HG02943 (cell line): ENCODE measurements at regions not wholly inside any gene's neighbourhood (a gene's known extent, or its start where the extent isn't known, plus 50 kb on each side); places are given as distances from the start of the nearest gene placed in this dataset.
"Not testable (repeated sequence)": the region's sequence is repeated elsewhere in the genome, so short reads cannot be mapped to it uniquely, and the experiment has no call there.

Source experiments
- ATAC-seq: cut with Tn5 transposase; IDR thresholded peaks from one replicate; pipeline ENCODE4 v1.9.1; 2021; ENCODE audit warnings: mild to moderate bottlenecking, low read depth, moderate library complexity; ENCODE audit not compliant: unreplicated experiment

DNA sequence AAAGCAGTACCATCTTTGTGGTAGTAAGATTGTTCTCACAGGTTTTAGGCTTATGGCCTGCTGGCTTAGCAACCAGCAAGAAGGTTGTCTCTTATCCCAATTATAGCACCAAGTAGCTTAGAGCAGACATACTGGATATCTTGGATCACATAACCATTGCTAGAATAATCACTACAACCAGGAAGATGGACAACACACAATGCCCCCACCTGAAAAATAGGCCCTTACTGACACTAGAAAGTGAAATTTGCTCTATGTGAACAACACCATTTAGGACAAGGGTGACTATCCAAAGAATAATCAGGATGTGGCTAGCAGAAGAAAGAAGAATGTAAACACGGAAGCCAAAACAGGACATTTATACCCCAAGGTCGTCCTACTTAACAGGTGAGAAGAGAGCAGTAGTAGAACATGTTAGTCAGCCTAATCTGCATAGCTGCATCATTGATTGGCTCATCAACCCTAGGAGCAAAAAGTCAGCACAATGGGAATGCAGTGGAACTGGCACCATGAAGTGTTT lies 172.7 kb upstream of the MARCKS start:
- ATAC-seq, result no peak

DNA sequence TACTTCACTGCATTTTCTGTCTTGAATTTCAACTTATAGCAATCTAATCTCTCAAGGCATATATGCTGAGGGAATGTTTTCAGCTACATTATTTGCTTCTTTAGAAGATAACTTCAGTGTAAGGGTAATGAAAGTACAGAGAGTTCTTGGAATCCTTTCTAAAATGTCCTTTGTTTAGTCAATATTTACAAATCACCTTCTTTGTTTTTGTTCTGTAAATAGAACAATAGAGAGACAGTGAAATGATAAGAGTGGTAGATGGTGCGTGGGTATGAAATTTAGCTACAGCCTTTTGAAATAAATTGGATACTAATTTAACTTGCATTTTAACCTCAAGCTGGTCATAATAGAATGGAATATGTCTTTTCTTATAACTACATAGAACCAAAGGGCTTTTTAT lies 171.1 kb upstream of the MARCKS start:
- no peak for ATAC-seq

DNA sequence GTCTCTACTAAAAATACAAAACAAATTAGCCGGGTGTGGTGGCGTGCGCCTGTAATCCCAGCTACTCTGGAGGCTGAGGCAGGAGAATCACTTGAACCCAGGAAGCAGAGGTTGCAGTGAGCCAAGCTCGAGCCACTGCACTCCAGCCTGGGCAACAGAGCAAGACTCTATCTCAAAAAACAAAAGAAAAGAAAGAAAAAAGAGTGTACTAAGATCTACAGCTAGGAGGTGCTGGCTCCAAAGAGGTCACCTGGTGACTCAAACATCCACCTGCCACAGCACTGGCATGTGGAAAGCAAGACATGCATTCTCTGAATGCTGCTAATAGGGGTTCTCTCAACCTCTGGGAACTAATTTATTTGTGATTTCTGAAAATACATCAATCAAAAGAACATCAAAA lies 167.5 kb upstream of the MARCKS start:
- ATAC-seq, result not testable (repeated sequence)

DNA sequence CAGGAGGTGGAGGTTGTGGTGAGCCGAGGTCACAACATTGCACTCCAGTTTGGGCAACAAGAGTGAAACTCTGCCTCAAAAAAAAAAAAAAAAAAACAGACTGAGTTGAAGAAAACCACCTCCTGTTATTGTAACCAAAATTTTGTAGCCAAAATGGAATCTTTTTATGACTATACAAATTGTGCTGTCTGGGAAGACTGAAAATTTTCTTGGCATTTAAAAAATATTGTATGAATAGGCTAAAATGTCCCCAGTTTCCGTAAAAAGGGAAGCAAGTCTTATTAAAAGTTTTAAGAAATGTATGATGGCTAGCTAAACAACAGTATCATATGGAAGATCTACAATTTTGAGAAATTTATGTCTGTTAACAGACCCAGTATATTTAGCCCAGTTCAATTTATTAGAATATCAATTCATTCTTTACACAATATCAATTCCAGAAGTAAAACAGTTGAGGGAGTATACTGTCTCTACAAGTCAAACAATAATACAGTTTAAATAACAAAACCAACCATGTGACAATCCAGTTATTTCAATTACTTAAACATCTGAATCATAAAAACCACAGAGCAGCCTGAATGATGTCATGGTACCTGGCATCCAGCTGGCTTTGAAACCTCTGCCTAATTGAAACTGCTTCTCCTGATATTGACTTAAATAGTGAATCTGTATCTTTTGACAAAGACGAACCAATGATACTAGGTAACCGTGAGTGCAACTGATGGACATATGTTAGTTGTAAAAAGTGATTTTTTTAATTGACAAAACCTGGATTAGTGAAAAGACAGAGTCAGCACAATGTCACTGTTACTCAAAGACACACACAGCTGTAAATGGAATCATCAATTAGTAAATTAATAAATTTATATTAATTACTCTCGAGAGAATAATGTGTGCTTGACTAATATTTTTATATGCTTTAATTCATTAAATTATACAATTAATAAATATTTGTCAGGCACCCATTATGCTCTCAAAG lies 166.6 kb upstream of the MARCKS start:
- ATAC-seq, result no peak

DNA sequence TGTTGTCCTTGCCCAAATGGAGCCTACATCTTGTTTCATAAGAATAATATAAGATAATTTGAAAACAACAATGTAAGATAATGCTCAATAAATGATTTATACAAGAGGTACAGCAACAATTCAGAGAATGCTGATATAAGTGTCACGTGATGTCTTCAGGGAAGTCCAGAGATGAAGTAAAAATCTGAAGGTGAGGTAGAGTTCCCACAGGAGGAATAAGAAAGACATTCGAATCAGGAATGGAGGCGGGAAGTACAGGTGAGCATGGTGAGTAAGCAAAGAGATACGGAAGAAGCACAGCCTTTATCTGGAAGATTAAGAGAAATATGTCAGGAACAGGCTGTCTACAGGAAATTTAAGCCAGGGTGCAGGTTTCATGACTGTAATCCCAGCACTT lies 165.9 kb upstream of the MARCKS start:
- ATAC-seq, result no peak

DNA sequence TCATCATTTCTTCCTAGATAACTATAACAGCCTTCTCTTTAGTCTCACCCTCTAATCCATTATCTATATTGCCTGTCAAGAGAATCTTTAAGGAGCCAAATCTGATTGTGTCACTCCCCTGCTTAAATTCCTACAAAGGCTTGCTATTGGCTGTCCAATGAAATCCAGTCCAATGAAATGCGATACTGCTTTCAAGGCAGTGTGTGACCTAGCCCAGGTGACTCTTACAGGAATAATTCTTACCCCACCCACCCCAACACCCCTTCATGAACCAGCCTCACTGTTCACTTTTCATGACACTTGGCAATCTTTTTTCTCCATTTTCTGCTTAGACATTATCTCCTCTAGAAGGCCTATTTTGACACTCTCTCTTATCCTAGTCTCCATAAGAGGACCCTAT lies 163.3 kb upstream of the MARCKS start:
- no peak for ATAC-seq

DNA sequence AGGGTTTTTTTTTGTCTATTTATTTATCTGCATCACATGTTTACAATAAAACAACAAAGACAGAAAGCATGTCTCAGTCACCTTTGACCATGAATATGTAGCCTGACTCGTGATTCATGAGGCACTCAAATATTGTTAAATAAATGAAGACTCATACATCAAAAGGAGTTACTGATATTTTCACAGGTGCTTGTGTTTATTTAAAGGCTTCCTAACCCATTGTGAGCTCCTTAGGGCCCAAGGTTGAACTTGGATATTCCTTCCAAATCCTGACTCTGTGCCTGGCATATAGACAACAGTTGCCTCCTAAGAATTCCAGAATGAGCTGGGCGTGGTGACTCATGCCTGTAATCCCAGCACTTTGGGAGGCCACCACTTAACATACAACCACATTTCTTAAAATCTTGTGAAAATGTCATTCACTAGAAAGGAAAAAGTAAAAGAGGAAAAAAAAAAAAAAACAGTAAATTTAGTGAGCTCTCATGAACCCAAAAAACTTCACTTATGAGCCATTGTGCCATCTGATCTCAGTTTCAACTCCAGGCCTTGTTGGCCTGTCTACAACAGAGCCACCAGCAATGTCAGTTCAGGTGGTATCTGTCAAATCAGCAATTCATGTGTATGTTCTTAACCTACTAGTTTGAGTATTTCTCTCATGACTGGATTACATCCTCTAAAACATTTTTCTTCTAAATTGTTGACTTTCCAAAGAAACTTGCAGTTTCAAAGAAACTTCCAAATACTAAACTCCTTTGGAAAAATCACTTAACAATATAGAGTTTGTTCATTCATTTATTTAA lies 162.7 kb upstream of the MARCKS start:
- ATAC-seq, result no peak

DNA sequence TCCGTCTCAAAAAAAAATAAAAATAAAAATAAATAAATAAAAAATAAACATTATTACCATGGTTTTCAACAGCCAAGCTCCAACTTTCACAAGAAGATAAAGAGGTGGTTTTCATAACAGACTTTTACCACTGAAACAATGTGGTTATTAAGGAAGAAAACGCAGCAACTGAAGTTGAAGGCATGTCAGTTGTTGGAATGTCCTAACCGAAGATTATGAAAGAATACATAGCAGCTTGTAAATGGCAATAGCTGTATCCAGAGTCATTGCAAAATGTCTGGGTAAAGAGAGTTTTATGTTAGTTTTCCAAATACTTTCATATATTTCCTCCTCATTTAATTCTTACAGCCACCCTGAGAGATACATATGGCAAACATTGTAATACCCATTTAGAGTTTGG lies 161.6 kb upstream of the MARCKS start:
- ATAC-seq, result no peak

DNA sequence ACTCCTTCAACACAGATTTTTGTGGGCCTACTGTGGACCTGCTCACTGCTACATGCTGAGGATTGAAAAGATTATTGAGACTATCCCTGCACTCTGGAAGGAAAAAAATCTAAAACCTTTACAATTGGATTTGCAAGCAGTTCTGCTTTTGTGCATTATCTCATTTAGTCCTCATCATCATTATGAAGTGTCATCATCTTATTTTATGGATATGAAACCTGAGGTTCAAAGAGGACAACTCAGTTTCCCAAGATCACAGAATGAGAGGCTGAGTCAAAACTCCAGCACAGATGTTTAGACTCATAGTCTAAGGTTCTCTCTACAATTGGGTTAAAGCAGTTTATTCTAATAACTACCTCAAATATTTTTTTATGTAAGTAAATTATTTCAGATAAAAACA lies 160.2 kb upstream of the MARCKS start:
- no peak for ATAC-seq

DNA sequence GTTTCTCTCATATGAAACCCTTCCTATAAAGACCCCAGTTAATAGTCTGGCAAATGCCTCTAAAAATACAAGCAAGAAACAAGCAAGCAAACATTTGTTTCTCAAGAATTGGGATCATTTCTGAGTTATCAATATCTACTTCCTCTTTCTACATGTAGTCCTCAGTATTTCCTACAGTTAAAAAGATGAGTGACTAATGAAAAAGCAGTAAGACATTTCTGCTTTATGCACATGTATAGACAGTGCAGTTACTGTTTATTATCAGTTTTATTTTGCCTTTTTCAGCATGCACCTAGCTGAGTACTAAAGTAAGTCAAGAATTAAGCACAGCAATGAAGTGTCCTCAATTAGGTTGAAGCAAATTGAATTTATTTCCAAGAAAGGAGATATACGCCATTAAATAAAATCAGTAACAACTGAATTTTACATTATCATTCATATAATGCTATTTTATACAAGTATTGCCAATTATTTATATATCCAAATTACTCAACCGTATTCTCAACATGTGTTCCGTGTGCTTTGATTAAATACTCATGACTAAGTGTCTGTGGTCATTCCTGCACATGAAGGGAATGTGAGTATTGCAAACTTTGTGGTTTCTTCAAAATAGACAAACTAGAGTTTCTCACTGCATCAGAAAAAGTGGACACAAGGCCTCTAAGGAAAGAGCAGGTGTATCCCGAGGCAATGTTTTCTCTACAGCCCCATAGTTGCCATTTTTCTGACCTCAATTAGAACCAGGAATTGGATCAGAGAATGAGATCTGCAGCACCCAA lies 159.3 kb upstream of the MARCKS start:
- ATAC-seq, result no peak

DNA sequence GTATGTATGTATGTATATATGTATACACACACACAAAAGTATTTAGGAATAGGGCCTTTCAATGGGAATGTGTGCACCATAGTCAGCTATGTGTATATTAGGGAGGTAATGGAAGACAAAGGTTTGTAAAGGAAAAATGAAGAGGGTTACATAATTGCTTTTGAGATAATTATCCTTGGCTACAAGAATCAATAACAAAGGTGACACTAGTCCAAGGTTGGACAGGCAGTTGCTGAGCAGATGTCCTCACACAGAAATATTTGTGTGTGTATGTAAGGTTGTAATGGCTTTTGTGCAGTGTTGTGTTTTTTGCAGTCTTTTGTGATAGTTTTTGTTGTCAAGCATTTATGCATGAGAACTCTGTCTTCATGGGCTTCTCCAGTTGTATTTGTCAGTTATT lies 157.9 kb upstream of the MARCKS start:
- no peak for ATAC-seq

DNA sequence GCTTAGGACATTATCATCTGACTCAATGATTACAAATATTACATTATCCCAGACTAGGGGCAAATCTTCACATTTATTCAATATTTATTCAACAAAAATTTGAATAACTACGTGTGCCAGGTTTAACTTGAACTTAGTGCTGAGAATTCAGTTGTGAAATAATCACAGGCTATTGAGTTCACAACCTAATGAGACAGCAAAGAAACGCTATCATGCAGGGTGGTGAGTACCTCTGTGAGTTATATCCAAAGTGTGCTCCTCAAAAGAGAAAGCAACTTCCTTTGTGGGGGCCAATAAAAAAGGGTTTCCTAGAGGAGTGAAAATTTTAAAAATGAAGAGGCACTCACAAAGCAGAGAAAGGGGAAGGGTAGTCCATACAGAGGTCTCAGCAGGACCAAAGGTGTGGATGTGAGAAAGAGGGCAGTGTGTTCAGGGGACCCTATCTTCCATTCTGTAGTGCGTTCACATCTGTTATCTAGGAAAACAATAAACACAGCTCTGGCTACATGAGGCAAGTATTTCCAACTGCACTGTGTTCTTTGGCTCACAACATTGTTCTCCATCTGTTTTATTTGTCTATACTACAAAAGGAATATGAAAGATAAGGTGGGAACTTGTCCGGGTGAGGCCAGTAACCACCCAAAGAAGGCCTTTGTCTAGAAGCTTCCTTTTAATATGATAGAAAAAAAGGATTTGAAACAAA lies 155.4 kb upstream of the MARCKS start:
- ATAC-seq, result no peak

DNA sequence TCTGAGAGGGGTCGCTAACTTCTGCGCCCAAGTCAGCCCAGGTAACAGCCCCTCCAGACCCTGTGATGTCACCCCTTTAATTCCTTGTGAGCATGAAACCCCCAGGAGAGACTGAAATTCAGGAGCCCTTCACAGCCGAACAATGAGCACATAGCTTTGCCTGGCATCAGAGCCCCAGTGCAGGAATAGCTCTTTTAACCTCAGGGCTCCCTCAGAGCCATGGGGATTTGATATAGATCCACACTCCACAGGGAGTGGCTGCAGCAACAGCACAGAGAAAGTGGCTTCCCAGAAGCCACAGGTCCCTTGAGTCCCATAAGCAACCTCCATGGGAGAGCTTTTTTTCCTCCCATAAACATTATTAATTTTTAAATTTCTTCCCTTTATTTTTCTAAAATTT lies 150.0 kb upstream of the MARCKS start:
- no peak for ATAC-seq

DNA sequence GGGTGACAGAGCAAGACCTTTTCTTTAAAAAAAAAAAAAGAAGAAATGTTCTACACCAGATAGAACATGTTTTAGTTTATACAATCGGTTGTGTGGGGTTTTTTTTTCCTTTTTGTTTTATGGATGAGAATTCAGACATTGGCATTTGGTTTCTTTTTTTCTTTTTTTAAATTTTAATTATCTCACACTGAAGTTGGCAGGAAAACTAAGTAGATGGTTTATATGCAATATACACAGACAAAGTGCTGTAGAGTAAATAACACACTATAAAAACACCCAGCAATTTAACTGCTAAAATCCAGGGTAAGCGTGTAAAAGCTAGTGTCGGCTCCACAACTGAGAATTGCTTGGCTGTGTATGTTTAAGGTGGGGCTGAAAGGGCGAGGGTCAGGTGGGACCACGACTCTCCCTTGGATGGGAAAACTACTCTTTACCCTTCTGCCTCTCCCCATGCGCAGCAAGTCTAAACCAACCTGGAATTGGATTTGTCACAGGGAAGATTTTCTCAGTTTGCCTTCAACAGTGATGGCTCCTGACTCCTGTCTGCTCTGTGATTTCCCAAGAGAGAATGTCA lies 147.1 kb upstream of the MARCKS start:
- ATAC-seq, result no peak

DNA sequence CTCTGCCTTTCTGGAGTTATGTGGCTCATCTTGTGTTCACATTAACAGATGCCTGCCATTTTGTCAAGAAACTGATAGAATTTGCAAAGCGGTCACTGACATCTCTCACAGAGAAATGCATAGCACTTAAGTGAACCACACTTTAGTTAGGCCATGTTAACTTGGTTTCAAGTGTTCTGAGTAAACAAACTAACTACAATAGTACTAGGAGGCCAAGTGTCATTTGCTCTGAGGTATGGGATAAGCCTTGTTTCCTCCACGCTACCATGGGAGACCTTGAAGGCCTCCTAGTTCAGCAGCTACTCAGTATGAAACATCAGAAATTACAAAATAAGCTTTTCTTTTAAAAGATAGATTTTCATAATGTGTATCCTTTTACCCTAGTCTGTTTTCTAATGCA lies 143.5 kb upstream of the MARCKS start:
- no peak for ATAC-seq

DNA sequence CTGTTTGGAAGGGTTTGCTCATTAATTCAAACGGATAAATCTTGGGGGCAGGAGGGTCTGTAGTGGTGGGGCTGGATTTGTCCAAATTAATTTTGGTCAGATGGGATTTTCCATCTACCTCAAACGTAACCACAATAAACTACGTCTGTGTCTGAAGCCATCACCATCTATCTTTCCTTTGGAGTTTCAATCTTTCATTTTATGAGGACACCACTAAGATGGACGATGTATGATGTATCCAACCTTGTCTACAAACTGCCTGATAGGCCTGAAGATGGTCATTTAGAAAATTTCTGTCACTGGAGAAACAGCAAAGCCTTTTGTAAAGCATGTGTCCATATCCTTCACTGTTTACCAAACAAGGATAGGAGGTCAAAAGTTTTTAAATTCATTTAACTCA lies 138.6 kb upstream of the MARCKS start:
- no peak for ATAC-seq

DNA sequence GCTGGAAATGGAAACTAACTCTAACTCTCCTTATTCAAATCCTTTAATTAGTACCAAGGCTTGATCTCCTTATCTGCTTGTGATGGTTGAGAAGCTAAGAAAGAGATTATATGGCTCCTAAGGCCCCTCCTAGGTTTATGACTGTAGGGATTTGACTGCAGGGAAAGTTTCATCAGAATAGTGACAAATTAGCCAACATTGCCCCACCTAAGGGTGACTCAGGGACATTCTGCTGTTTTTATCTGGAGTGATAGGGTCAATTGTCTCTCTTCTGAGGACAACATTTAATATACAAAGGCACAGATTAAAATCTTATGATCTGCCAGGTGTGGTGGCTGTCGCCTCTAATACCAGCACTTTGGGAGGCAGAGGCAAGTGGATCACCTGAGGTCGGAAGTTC lies 138.1 kb upstream of the MARCKS start:
- ATAC-seq, result no peak

DNA sequence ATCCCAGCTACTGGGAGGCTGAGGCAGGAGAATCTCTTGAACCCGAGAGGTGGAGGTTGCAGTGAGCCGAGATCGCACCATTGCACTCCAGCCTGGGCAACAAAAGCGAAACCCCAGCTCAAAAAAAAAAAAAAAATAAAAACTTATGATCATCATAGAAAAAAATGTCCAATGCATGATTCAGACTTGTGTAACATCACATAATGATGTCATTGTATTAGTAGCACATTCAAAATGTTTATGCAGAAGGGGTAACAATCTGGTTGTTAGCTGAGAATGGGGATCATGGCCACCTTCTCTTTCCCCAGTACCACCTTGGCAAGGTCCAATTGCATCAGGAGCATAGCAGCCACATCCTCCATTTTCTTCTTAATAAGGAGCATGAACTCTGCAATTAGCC lies 137.6 kb upstream of the MARCKS start:
- ATAC-seq, result no peak

DNA sequence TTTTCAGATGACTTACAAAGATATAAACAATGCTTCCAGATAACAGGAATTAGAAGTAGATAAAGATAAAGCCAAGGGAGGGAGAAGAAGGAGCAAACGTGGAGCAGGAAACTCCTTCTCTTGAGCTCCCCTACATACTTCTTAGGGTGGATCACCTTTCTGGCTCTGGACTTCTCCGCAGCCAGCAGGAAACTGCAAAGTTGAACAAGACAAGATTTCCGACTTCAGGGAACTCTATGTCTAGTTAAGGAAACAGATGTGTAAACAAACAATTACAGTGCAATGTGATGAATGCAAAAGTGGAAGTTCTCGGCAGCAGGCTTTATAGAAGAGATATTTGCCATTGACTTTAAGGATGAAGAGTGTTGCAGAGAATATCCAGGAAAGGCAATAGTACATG lies 134.0 kb upstream of the MARCKS start:
- ATAC-seq, result no peak

DNA sequence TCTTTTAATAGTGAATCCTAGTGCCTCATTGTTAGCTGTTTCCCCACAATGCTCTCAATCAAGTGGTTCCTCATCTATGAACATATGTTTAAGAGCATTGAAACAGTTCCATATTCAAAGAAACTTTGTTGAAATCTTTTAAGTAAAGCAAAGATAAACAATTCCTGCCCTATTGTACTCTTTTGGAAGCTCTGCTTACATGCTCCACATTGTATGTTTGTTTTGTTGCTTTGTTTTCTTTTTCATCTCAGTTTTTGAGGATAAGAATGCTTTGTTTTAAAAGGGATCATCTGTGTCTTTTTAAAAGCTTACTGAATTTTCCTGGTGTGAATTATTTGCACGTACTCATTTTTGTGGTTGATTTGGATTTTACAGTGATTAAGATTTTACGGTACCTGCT lies 132.2 kb upstream of the MARCKS start:
- ATAC-seq, result not testable (repeated sequence)
